ENCODE measurements at regions not wholly inside any gene's neighbourhood (a gene's known extent, or its start where the extent isn't known, plus 50 kb on each side); places are given as distances from the start of the nearest gene placed in this dataset.

DNA sequence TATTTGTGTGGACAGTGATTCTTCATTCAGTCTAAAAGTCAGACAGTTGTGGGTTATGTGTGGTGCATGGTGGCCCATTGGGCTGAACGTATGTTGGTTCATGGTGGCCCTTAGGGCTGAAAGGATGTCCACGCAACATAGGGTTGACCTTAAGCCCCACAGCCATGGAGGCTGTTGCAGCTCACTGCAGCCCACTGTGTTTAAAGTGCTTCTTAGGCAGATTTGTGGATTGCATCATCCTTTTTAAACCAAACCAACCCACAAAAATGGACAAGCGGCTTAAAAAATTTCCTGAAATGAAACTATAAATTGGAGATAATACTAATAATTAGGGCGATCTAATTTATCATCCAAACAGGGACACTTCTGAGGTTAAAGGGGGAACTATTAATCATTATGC lies 219.0 kb upstream of the GATB start:
- Mint-ChIP-seq H3K4me3 (no peak overlapping the region), H3K4me1 (no peaks in the 10 kb centered on the region), H3K27ac (no peak overlapping the region), H3K27me3 (ENCODE audit: low read depth) (no peaks in the 10 kb centered on the region; the same call in 1 of the 2 replicates), H3K9me3 (peaks cover 22 to 24% of the 10 kb centered on the region in 2 experiments), H3K36me3 (ENCODE audit: insufficient read depth in 1 of 3, low read depth in 3 of 3) (peaks cover 16 to 21% (median 20%) of the 10 kb centered on the region in 3 experiments)
- Histone ChIP-seq H3K79me2 (ENCODE audit: insufficient read depth, low read length) (no peaks in the 10 kb centered on the region), H3K27me3 (ENCODE audit: insufficient read depth, low read length) (no peaks in the 10 kb centered on the region), H3K27ac (ENCODE audit: insufficient read length, low read depth, low read length) (no peak overlapping the region), H3K4me2 (ENCODE audit: insufficient read depth, insufficient read length, low read length) (no peak overlapping the region), H2BK120ac (ENCODE audit: low read depth, low read length, poor library complexity, severe bottlenecking) (no peak overlapping the region), H3K18ac (ENCODE audit: insufficient read length, low read depth, low read length) (no peak overlapping the region), H2BK12ac (ENCODE audit: insufficient read length, low read depth, low read length) (no peak overlapping the region), H3K4me1 (ENCODE audit: insufficient read depth, low read length) (no peaks in the 10 kb centered on the region), H3K23ac (ENCODE audit: insufficient read length, low read depth, low read length) (no peak overlapping the region), H4K91ac (ENCODE audit: insufficient read length, low read depth, low read length) (no peak overlapping the region), H3K56ac (ENCODE audit: insufficient read length, low read depth, low read length) (no peak overlapping the region), H3K4ac (ENCODE audit: low read depth, low read length) (no peak overlapping the region), H3K9me3 (ENCODE audit: control insufficient read depth, low read depth, low read length) (peaks cover 18% of the 10 kb centered on the region), H2BK5ac (ENCODE audit: insufficient read length, low read length) (no peak overlapping the region), H4K5ac (ENCODE audit: insufficient read length, low read depth, low read length) (no peak overlapping the region), H2BK15ac (ENCODE audit: low read depth, low read length) (no peak overlapping the region), H3K23me2 (ENCODE audit: insufficient read length, low read depth, low read length, poor library complexity, severe bottlenecking) (no peaks in the 10 kb centered on the region), H2AK5ac (ENCODE audit: insufficient read length, low read length) (no peak overlapping the region), H4K20me1 (ENCODE audit: control insufficient read depth, insufficient read depth, insufficient read length) (no peaks in the 10 kb centered on the region), H3T11ph (ENCODE audit: low read length) (no peak overlapping the region), H3K14ac (ENCODE audit: insufficient read depth, low read length) (no peak overlapping the region), H4K8ac (replicated peaks; ENCODE audit: insufficient read length, low read depth, low read length) (no peak overlapping the region), H2AFZ (ENCODE audit: low read length) (no peak overlapping the region), H3K79me1 (ENCODE audit: insufficient read depth, low read depth, low read length, poor library complexity, severe bottlenecking) (no peaks in the 10 kb centered on the region), H2BK20ac (ENCODE audit: low read depth, low read length, poor library complexity, severe bottlenecking) (no peak overlapping the region), H3K9ac (ENCODE audit: extremely low read depth, insufficient read length, low read length) (no peak overlapping the region)
- no CpG with 5 or more reads among the region's 4 CpGs for WGBS (ENCODE audit: extremely low coverage, insufficient read length, low lambda C conversion rate)
- TF ChIP-seq, protein P1, sequence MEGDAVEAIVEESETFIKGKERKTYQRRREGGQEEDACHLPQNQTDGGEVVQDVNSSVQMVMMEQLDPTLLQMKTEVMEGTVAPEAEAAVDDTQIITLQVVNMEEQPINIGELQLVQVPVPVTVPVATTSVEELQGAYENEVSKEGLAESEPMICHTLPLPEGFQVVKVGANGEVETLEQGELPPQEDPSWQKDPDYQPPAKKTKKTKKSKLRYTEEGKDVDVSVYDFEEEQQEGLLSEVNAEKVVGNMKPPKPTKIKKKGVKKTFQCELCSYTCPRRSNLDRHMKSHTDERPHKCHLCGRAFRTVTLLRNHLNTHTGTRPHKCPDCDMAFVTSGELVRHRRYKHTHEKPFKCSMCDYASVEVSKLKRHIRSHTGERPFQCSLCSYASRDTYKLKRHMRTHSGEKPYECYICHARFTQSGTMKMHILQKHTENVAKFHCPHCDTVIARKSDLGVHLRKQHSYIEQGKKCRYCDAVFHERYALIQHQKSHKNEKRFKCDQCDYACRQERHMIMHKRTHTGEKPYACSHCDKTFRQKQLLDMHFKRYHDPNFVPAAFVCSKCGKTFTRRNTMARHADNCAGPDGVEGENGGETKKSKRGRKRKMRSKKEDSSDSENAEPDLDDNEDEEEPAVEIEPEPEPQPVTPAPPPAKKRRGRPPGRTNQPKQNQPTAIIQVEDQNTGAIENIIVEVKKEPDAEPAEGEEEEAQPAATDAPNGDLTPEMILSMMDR (conservative IDR thresholded peaks at IDR 0.05): no peak
- no peak for DNase-seq
